ENCODE measurements at regions not wholly inside any gene's neighbourhood (a gene's known extent, or its start where the extent isn't known, plus 50 kb on each side); places are given as distances from the start of the nearest gene placed in this dataset.

DNA sequence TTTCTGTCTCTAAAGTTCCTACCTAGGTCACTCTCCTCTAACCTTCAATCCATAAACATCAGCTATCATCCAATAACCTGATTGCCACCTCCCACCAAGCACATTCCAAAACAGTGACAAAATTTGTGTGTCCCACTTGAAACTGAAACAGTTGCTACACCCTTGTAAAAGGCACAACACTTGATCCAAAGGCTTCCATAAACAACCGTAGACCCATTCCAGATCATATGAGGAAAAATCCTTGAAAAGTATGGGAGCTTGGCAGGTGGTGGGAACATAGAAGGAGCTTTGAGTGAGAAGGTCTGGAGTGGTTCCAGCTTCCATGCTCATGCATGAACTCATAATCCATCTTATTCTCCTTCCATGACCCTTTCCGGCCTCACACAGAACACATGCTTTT, 82.0 kb upstream of the ATP1A1 start:
- Mint-ChIP-seq H3K4me3 (no peak overlapping the region), H3K27me3 (ENCODE audit: low read depth) (peaks cover 1% of the 10 kb centered on the region; the same call in 1 of the 2 replicates), H3K4me1 (0 out of 4 replicates have a peak, but pooled peaks cover 0 to 2% of the 10 kb centered on the region in 2 experiments), H3K9me3 (no peaks in the 10 kb centered on the region; a peak in 1 of 5 replicates), H3K27ac (no peak overlapping the region), H3K36me3 (ENCODE audit: insufficient read depth in 1 of 3, low read depth in 3 of 3) (no peaks in the 10 kb centered on the region)
- Histone ChIP-seq H2BK5ac (ENCODE audit: insufficient read length, low read length) (no peak overlapping the region), H3K27me3 (ENCODE audit: insufficient read depth, low read length) (no peaks in the 10 kb centered on the region), H3K27ac (ENCODE audit: insufficient read length, low read depth, low read length) (no peak overlapping the region), H4K5ac (ENCODE audit: insufficient read length, low read depth, low read length) (no peak overlapping the region), H3K4ac (ENCODE audit: low read depth, low read length) (no peak overlapping the region), H3K79me1 (ENCODE audit: insufficient read depth, low read depth, low read length, poor library complexity, severe bottlenecking) (no peaks in the 10 kb centered on the region), H3K9ac (ENCODE audit: extremely low read depth, insufficient read length, low read length) (no peak overlapping the region), H3K79me2 (ENCODE audit: insufficient read depth, low read length) (no peaks in the 10 kb centered on the region), H3K18ac (ENCODE audit: insufficient read length, low read depth, low read length) (no peak overlapping the region), H3K56ac (ENCODE audit: insufficient read length, low read depth, low read length) (no peak overlapping the region), H3T11ph (ENCODE audit: low read length) (no peak overlapping the region), H4K8ac (replicated peaks; ENCODE audit: insufficient read length, low read depth, low read length) (no peak overlapping the region), H2BK20ac (ENCODE audit: low read depth, low read length, poor library complexity, severe bottlenecking) (no peak overlapping the region), H2BK15ac (ENCODE audit: low read depth, low read length) (no peak overlapping the region), H2AK5ac (ENCODE audit: insufficient read length, low read length) (no peak overlapping the region), H3K23ac (ENCODE audit: insufficient read length, low read depth, low read length) (no peak overlapping the region), H3K4me1 (ENCODE audit: insufficient read depth, low read length) (no peaks in the 10 kb centered on the region), H4K20me1 (ENCODE audit: control insufficient read depth, insufficient read depth, insufficient read length) (no peaks in the 10 kb centered on the region), H4K91ac (ENCODE audit: insufficient read length, low read depth, low read length) (no peak overlapping the region), H2BK120ac (ENCODE audit: low read depth, low read length, poor library complexity, severe bottlenecking) (no peak overlapping the region), H3K23me2 (ENCODE audit: insufficient read length, low read depth, low read length, poor library complexity, severe bottlenecking) (no peaks in the 10 kb centered on the region), H2BK12ac (ENCODE audit: insufficient read length, low read depth, low read length) (no peak overlapping the region), H3K9me3 (ENCODE audit: control insufficient read depth, low read depth, low read length) (no peaks in the 10 kb centered on the region), H3K4me2 (ENCODE audit: insufficient read depth, insufficient read length, low read length) (no peak overlapping the region), H3K14ac (ENCODE audit: insufficient read depth, low read length) (no peak overlapping the region), H2AFZ (ENCODE audit: low read length) (no peak overlapping the region)
- no peak for DNase-seq
- no CpG with 5 or more reads among the region's 2 CpGs for WGBS (ENCODE audit: extremely low coverage, insufficient read length, low lambda C conversion rate)
- TF ChIP-seq, protein P1, sequence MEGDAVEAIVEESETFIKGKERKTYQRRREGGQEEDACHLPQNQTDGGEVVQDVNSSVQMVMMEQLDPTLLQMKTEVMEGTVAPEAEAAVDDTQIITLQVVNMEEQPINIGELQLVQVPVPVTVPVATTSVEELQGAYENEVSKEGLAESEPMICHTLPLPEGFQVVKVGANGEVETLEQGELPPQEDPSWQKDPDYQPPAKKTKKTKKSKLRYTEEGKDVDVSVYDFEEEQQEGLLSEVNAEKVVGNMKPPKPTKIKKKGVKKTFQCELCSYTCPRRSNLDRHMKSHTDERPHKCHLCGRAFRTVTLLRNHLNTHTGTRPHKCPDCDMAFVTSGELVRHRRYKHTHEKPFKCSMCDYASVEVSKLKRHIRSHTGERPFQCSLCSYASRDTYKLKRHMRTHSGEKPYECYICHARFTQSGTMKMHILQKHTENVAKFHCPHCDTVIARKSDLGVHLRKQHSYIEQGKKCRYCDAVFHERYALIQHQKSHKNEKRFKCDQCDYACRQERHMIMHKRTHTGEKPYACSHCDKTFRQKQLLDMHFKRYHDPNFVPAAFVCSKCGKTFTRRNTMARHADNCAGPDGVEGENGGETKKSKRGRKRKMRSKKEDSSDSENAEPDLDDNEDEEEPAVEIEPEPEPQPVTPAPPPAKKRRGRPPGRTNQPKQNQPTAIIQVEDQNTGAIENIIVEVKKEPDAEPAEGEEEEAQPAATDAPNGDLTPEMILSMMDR (conservative IDR thresholded peaks at IDR 0.05) = no peak
